ENCODE measurements at regions not wholly inside any gene's neighbourhood (a gene's known extent, or its start where the extent isn't known, plus 50 kb on each side); places are given as distances from the start of the nearest gene placed in this dataset.

GRCh38 chr1:209500993-209501392 lies 82.5 kb upstream of the CAMK1G start:
- TF ChIP-seq CTCF (IDR thresholded peaks at IDR 0.05; ENCODE audit: low read depth, low read length, missing control alignments), result no peak
- DNase-seq (ENCODE audit: low read depth), result no peak
- no peak overlapping the region for H3K4me3 ChIP-seq (ENCODE audit: low read depth, low read length)

GRCh38 chr1:209503196-209503595 lies 80.3 kb upstream of the CAMK1G start:
- no peak for DNase-seq (ENCODE audit: low read depth)
- no peak for TF ChIP-seq CTCF (IDR thresholded peaks at IDR 0.05; ENCODE audit: low read depth, low read length, missing control alignments)
- H3K4me3 ChIP-seq (ENCODE audit: low read depth, low read length), result no peak overlapping the region

- no peak overlapping the region for H3K4me3 ChIP-seq (ENCODE audit: low read depth, low read length)
- no peak for DNase-seq (ENCODE audit: low read depth)
- no peak for TF ChIP-seq CTCF (IDR thresholded peaks at IDR 0.05; ENCODE audit: low read depth, low read length, missing control alignments)
Observed at GRCh38 chr1:209504571-209504970, 78.9 kb upstream of the CAMK1G start.

- no peak for DNase-seq (ENCODE audit: low read depth)
- no peak overlapping the region for H3K4me3 ChIP-seq (ENCODE audit: low read depth, low read length)
- no peak for TF ChIP-seq CTCF (IDR thresholded peaks at IDR 0.05; ENCODE audit: low read depth, low read length, missing control alignments)
Observed at GRCh38 chr1:209505044-209505443, 78.5 kb upstream of the CAMK1G start.

GRCh38 chr1:209506101-209506500 lies 77.4 kb upstream of the CAMK1G start:
- TF ChIP-seq CTCF (IDR thresholded peaks at IDR 0.05; ENCODE audit: low read depth, low read length, missing control alignments), result no peak
- no peak overlapping the region for H3K4me3 ChIP-seq (ENCODE audit: low read depth, low read length)
- DNase-seq (ENCODE audit: low read depth), result no peak

- no peak for DNase-seq (ENCODE audit: low read depth)
- H3K4me3 ChIP-seq (ENCODE audit: low read depth, low read length), result no peak overlapping the region
- no peak for TF ChIP-seq CTCF (IDR thresholded peaks at IDR 0.05; ENCODE audit: low read depth, low read length, missing control alignments)
Observed at GRCh38 chr1:209509039-209509438, 74.5 kb upstream of the CAMK1G start.

GRCh38 chr1:209510063-209510462 lies 73.5 kb upstream of the CAMK1G start:
- TF ChIP-seq CTCF (IDR thresholded peaks at IDR 0.05; ENCODE audit: low read depth, low read length, missing control alignments), result no peak
- H3K4me3 ChIP-seq (ENCODE audit: low read depth, low read length), result no peak overlapping the region
- DNase-seq (ENCODE audit: low read depth), result no peak
